OCI-LY3 (cell line): ENCODE measurements at regions not wholly inside any gene's neighbourhood (a gene's known extent, or its start where the extent isn't known, plus 50 kb on each side); places are given as distances from the start of the nearest gene placed in this dataset.

ENCODE experiments used
- H2AFZ ChIP-seq: fragments of 200-600, 300-600 bp; shearing (Covaris generic); 2 replicates; pipeline ENCODE4 v1.6.0; 2014; ENCODE audit warnings: antibody characterized with exemption, low read depth, low read length
- H3K27ac ChIP-seq: fragments of 200-600, 300-600 bp; sonication (generic); 2 replicates; pipeline ENCODE4 v1.5.1; 2014; ENCODE audit warnings: mild to moderate bottlenecking, low read length, moderate library complexity, mixed read lengths
- H3K27me3 ChIP-seq: fragments of 200-600, 300-600 bp; sonication (generic); 2 replicates; pipeline ENCODE4 v1.6.1; 2014; ENCODE audit warnings: low read depth, low read length, mixed read lengths
- H3K36me3 ChIP-seq: fragments of 200-600, 300-600 bp; sonication (generic); replicated peaks from 2 replicates; pipeline ENCODE3; 2014; ENCODE audit warnings: low read depth, low read length, mixed read lengths
- H3K4me1 ChIP-seq: fragments of 300-600, 200-600 bp; sonication (generic); 2 replicates; pipeline ENCODE4 v1.6.1; 2014; ENCODE audit warnings: low read length, mixed read lengths
- H3K4me2 ChIP-seq: fragments of 200-600, 300-600 bp; sonication (generic); 2 replicates; pipeline ENCODE4 v1.6.1; 2014; ENCODE audit warnings: low read length, mixed read lengths
- H3K4me3 ChIP-seq: fragments of 300-600, 200-600 bp; sonication (generic); 2 replicates; pipeline ENCODE4 v1.5.1; 2014; ENCODE audit warnings: antibody characterized with exemption, mild to moderate bottlenecking, low read length, moderate library complexity
- H3K79me2 ChIP-seq: fragments of 300-600, 200-600 bp; shearing (Covaris generic); 2 replicates; pipeline ENCODE4 v1.6.1; 2014; ENCODE audit warnings: mild to moderate bottlenecking, low read length, mixed read lengths
- H3K9ac ChIP-seq: fragments of 300-600, 200-600 bp; shearing (Covaris generic); 2 replicates; pipeline ENCODE4 v1.6.0; 2014; ENCODE audit warnings: mild to moderate bottlenecking, low read length, moderate library complexity
- H3K9me3 ChIP-seq: fragments of 200-600, 300-600 bp; shearing (Covaris generic); 2 replicates; pipeline ENCODE4 v1.6.1; 2014; ENCODE audit warnings: low read length, mixed read lengths; ENCODE audit not compliant: insufficient read depth
- H4K20me1 ChIP-seq: fragments of 200-600, 300-600 bp; sonication (generic); 2 replicates; pipeline ENCODE4 v1.6.1; 2016; ENCODE audit warnings: low read length, mixed read lengths; ENCODE audit not compliant: insufficient read depth
- EZH2phosphoT487 ChIP-seq: fragments of 200-600 bp; shearing (Covaris generic); IDR thresholded peaks from 2 replicates; pipeline ENCODE4 v1.6.1; 2018; ENCODE audit warnings: antibody characterized with exemption, mixed run types, low read depth
- TF ChIP-seq, protein P1 (sequence below): fragments of 200-600, 300-600 bp; sonication (generic); IDR thresholded peaks from 2 replicates; pipeline ENCODE4 v1.5.1; 2014; ENCODE audit warnings: antibody characterized with exemption, low read length, low read depth

DNA sequence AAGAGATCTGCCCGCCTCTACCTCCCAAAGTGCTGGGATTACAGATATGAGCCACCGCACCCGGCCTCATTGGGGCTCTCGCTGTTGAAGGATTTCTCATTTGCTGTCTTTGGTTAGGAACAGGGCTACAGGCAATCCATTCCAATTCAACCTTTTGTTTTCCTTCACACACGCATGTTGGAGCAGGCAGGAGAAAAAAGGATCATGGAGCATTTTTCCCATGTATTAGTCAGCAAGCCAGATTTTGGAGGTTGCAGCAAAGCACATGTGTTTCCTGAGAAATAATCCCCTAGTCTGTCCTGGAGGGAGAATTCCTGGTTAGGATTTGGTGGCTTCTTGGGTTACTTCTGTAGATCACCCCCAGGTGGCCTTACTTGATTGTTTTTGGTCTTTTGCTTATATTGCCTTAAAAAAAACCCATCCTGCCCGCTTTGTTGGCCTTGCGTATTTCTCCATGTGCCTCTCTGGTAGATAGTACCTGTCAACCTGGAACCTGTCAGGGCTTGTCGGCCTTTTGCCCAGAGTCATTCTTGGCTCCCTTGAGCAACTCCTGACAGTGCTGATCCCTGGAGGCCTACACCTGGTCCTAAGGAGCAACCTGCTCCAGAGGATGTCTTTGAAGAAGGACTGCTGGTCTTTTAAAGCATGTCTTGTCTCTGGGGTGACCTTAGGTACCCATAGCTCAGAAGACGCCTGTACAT is 82.4 kb upstream of the CLCN4 start:
- Histone ChIP-seq H3K79me2 (no peaks in the 10 kb centered on the region), H3K4me2 (no peak overlapping the region), H4K20me1 (no peaks in the 10 kb centered on the region), H2AFZ (no peak overlapping the region), H3K36me3 (no peaks in the 10 kb centered on the region), H3K9ac (no peak overlapping the region), H3K9me3 (no peaks in the 10 kb centered on the region), H3K27me3 (no peaks in the 10 kb centered on the region), H3K27ac (no peak overlapping the region), H3K4me1 (no peaks in the 10 kb centered on the region), H3K4me3 (no peak overlapping the region)
- TF ChIP-seq, protein P1, sequence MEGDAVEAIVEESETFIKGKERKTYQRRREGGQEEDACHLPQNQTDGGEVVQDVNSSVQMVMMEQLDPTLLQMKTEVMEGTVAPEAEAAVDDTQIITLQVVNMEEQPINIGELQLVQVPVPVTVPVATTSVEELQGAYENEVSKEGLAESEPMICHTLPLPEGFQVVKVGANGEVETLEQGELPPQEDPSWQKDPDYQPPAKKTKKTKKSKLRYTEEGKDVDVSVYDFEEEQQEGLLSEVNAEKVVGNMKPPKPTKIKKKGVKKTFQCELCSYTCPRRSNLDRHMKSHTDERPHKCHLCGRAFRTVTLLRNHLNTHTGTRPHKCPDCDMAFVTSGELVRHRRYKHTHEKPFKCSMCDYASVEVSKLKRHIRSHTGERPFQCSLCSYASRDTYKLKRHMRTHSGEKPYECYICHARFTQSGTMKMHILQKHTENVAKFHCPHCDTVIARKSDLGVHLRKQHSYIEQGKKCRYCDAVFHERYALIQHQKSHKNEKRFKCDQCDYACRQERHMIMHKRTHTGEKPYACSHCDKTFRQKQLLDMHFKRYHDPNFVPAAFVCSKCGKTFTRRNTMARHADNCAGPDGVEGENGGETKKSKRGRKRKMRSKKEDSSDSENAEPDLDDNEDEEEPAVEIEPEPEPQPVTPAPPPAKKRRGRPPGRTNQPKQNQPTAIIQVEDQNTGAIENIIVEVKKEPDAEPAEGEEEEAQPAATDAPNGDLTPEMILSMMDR: no peak
- no peak for TF ChIP-seq EZH2phosphoT487

DNA sequence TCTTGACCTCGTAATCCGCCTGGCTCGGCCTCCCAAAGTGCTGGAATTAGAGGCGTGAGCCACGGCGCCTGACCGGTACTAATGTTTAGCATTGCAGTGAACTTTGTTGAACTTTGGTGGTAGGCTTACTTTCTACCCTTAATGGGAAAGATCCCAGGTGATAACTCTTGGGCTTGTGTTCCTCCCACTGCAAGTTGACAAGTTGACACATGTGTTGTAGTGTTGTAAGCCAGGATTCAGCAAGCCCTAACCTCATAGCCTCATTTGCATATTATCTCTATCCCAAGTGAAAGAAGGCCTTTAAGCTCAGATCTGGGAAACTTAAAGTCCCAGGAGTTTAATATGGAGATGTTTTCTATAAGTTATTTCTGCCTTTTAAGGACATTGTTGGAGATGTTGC is 80.0 kb upstream of the CLCN4 start:
- H2AFZ ChIP-seq: no peak overlapping the region
- TF ChIP-seq, protein P1: no peak
- no peak for TF ChIP-seq EZH2phosphoT487
- H3K4me2 ChIP-seq: no peak overlapping the region
- H3K4me1 ChIP-seq: no peaks in the 10 kb centered on the region
- no peaks in the 10 kb centered on the region for H3K79me2 ChIP-seq
- H3K27ac ChIP-seq: no peak overlapping the region
- H4K20me1 ChIP-seq: no peaks in the 10 kb centered on the region
- no peak overlapping the region for H3K4me3 ChIP-seq
- H3K36me3 ChIP-seq: no peaks in the 10 kb centered on the region
- H3K9ac ChIP-seq: no peak overlapping the region
- H3K9me3 ChIP-seq: no peaks in the 10 kb centered on the region
- no peaks in the 10 kb centered on the region for H3K27me3 ChIP-seq

DNA sequence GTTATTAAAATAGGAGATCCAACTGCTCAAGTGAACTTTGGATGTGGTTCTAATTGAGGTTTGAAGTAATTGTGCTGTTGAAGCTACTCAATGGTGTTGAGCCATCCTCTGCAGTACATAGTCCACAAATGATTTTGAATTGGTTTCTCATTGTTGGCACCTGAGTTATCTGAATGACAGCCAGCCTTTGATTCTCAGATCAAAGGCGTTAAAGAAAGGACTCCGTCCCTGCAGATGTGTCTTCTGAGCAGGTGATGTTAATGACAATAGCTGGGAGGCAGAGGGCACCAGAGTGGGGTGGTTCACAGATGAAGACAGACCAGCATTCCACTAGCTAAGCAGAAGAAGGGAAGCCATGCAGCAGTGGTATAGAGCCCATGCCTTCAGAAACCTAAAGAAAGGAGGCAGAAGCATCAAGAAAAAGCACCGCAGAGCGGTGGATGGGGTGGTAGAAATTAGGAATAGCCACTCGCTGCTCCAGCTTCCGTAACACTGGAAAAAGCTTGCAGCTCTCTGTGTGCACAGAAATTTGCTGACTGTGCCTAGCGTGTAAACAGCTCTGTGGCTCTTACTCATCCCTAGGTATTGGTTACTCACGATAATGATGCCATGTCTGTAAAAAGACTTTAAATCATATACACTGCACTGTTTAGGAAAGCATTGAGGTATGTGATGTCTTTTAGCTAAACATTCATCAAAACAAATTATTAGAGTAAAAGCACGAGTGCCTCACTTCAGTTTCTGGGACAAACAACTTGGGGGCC is 79.2 kb upstream of the CLCN4 start:
- Histone ChIP-seq H3K79me2 (no peaks in the 10 kb centered on the region), H3K4me2 (no peak overlapping the region), H3K27ac (no peak overlapping the region)

DNA sequence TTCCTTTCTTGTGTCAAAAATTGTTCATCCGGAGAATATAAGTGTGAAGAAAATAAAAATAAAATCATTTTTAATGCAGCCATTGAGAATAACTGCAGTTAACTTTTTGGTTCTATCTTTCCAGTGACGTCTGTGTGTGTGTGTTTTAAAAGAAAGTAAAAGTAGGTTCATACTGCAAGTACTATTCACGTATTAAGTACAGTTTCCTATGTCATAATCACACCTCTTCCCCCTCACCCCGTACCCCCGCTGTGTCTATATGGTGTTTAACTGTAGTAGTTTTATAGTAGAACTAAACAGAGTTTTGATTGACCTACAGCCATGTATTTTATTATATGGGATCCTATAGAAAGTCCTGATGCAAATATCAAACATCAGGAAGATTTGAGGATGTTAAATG is 78.5 kb upstream of the CLCN4 start:
- Histone ChIP-seq H3K27ac (no peak overlapping the region), H3K4me1 (peaks cover 12% of the 10 kb centered on the region), H3K79me2 (no peaks in the 10 kb centered on the region), H3K27me3 (no peaks in the 10 kb centered on the region), H3K4me2 (no peak overlapping the region), H4K20me1 (no peaks in the 10 kb centered on the region), H3K9ac (no peak overlapping the region), H3K36me3 (no peaks in the 10 kb centered on the region), H3K4me3 (no peak overlapping the region), H3K9me3 (no peaks in the 10 kb centered on the region), H2AFZ (no peak overlapping the region)
- TF ChIP-seq, protein P1: no peak
- no peak for TF ChIP-seq EZH2phosphoT487

More for the DNA sequence above, 79.2 kb upstream of the CLCN4 start:
- H3K4me3 ChIP-seq: no peak overlapping the region
- TF ChIP-seq, protein P1: no peak
- no peaks in the 10 kb centered on the region for H3K36me3 ChIP-seq
- no peaks in the 10 kb centered on the region for H4K20me1 ChIP-seq
- H3K4me1 ChIP-seq: peaks cover 6% of the 10 kb centered on the region
- H3K27me3 ChIP-seq: no peaks in the 10 kb centered on the region
- no peak overlapping the region for H2AFZ ChIP-seq
- H3K9ac ChIP-seq: no peak overlapping the region
- no peaks in the 10 kb centered on the region for H3K9me3 ChIP-seq
